Glomerular visceral epithelial cell (primary cell): ENCODE measurements at regions not wholly inside any gene's neighbourhood (a gene's known extent, or its start where the extent isn't known, plus 50 kb on each side); places are given as distances from the start of the nearest gene placed in this dataset.

Source experiments
- DNase-seq: peaks from one replicate; pipeline ENCODE4 v3.0.0-alpha.2; 2016; ENCODE audit errors: extremely low spot score

DNA sequence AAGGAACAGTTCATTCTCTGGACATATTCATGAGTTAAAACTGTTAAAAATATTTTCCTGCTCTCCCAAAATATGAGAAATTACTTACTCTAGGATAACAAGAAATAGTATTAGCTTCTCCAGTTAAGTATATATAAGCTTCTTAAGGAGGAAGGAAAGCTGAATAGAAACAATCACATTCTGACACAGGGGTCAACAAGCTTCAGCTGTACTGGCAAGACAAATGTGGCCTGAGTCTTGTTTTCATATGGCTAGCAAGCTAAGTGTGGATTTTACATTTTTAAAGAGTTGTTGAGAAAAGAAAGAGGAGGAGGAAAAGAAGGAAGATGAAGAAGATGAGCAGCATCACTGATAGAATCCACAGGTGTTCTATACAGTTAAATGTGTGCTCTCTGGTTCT lies 313.8 kb downstream of the ZPLD1 start:
- DNase-seq: no peak

DNA sequence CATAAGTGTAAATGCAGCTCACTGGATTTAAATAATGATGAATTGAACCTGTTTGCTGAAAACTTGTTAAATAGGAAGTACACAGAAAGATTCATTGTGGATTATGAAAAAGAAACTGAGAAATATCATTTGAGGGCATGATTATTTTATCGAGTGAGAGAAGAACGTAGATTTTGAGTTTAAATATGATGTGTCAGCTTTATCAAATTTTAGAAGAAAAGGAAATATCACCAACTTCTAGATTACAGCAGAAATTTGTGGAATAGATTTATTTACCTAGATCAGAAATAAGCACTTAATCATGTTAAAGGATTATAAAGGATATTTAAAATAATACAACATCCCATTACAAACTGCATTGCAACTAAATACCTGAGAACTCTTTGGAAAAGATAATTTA lies 315.5 kb downstream of the ZPLD1 start:
- no peak for DNase-seq

DNA sequence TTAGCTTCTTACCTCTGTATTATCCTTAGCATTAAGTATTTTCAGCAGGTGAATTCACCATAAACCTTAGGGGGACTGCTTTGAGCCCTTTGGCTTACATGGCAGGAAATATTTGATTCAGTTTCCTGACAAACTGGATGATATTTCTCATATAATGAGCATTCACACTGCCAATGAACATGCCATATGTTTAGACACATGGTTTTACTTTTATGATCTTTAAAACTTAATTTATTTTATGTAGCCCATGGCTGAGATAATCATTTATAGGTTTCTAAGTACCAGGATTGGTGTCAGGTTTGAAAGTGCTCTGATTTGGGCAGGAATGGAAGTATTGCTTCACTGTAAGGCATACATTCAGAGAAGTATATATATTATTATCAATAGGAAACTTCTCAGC lies 319.1 kb downstream of the ZPLD1 start:
- no peak for DNase-seq

DNA sequence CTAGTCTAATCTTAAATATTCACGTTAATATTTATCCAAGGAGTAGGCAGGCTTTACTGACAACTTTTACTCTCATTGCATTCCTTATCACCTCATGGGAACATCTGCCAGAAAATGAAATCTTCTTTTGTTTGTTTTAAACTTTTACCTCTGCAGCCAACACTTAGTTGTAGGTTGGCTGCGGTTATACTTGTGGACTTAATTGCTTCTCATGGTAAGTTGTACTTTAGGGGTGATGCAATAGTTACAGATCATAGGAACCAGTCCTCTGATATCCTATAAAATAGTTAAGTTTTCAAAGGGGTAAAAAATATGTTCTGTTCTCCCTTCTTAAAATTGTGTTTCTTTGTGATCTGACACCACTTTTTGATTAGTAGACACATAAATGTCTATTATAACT lies 321.9 kb downstream of the ZPLD1 start:
- no peak for DNase-seq

DNA sequence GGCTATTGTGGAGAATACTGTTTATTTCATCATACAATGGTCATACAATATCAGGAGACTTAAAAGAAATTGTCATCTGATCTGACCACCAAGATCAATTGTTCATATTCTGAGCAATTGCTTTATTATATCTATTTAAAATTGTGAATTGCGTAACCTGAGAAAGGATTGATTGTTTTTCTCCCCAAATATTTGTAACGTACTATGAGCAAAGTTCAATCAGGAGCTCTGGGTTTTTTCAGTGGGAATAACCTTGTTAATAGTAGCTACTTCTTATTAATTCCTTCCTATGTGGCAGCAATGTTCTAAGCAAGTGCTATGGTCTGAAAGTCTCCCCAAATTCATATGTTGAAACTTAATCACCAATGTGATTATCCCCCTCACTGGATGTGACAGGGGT lies 323.1 kb downstream of the ZPLD1 start:
- no peak for DNase-seq

DNA sequence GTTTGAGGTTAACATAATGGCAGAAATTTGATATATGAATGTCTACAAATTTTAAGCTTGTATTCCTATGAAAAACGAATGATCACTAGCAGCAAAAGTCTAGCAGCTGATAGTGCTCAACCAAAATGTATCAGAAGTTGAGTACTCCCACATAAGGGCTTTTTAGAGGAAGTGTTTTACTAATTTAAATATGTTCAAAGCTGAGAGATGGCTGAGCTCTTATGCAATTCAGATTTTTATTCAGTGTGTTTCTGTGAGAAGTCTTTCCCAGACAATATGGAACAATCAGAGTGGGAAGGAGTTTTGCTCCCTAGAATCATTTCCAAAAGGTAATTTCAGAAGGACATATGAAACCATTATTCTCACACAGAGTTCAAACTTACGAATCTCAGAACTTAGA lies 327.0 kb downstream of the ZPLD1 start:
- DNase-seq: no peak

DNA sequence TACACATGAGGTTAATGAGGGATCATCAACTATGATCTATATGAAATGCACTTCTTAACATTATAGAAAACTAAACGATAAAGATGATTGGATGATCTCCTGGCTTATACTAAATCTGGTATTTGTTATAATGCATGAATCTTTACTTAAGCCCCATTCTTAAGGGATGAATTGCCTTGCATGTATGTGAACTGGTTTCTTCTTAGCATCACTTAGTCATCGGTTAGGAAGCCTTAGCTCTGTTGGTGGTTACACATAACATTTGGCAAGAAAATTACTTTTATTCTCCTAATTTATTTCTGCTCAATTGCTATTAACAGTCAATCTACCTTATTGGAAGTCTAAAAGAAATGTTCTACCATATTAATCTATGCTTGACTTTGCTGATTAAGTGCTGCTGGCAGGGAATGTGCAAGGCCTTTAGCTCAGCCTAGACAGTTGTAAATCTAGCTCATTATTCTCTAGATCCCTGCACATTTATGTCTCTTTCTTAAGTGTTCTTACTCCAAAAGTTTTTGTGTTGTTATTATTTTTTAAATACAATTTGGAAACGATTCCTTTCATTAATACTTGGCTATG lies 356.0 kb downstream of the ZPLD1 start:
- DNase-seq: no peak

DNA sequence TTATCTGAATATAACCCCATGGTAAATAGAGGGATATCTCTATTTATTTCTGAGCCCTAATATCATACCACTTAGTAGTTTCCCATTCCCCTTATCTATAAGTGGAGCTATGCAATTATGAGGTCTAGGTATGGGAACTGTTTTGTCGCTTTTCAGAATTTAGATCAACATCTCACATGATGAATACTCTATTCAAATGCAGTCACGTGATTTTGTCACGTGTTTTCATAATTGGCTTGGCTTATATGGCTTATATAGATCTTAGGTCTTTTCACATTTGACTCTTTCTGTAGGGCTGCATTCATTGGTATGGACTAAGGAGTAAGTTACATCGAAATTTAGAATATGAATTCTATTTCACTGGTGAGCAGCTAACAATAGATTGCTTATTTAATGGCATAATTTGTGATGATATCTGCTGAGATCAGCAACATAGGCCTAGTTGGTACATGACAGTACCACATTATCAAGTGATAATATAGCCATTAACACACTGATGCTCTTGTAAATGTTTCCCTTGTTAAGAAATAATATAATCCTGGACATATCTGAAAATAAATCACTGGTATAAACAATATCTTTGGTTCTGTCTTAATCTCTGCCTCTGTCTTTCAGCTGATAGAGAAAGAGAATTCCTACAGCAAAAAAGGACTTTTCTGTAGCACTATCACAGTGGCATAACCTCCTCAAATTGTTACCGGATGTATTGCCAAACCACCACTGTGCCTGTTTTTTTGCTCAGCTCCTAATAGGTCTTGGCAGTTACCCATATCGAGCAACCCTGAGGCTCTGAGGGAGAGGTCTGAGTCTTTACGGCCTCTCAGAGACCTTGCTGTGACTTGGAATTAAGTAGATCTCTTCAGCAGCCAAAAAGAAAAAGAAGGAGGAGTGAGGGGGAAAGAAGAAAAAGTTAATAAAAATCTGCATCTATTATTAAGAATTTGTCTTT lies 357.1 kb downstream of the ZPLD1 start:
- no peak for DNase-seq

DNA sequence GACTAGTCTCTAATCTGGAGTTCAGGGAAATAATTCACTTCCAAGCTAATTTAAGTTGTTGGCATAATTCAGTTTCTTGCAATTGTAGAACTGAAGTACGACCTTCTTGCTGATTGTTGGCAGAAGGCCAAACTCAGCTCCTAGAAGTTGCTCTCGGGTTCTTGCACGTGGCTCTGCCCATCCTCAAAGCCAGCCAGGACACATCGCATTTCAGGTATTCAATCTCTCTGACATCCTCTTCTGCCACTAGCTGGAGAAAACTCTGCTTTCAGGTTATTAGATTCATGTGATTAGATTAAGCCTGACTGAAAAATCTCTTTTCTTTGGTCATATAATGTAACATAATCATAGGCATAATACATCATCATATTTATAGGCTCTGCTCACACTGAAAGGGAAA lies 362.0 kb downstream of the ZPLD1 start:
- no peak for DNase-seq

DNA sequence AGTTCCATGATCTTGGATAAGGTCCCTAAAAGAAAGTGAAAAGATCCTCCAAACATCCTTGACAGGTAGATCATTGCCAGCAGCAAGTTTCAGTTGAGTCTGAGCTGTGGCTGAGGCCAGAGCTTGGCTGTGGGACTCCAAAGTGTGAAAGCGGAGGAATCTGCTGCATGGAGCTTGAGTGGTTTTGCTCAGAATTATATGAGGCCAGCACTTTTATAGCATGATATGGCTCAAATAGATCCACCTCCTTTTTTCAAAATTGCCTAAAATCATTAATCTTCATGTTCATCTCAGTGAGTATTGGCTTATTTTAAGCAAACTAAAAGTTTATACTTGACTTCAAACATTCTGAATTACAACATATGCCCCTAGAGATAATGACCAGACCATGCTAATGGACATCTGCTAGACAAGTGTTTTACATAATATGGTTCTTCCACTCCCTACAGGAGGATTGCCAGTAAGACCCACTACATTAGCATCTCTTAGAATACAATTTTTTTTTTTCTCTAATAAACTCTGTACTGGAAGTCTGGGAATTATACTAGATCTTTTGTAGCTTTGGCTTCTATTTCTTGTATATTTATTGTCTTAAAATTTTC lies 368.1 kb downstream of the ZPLD1 start:
- DNase-seq: no peak

DNA sequence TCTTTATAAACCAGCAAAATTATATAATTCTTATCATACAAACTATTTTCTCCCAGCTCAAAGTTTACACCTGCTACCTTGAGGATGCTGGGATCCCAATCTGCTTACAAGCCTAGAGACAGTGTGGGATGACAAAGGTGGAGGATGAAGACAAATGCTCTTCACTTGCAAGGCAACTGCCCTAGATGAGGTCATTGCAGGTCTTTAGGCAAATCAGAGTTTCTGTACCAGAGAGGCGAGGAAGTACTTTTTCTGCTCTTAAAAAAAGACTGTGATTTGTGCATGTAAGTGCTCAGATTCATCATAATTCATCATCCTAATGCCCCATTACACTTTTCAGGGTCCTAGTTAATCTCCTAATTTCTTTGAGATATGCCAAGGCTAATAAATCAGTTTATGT lies 376.1 kb downstream of the ZPLD1 start:
- no peak for DNase-seq

DNA sequence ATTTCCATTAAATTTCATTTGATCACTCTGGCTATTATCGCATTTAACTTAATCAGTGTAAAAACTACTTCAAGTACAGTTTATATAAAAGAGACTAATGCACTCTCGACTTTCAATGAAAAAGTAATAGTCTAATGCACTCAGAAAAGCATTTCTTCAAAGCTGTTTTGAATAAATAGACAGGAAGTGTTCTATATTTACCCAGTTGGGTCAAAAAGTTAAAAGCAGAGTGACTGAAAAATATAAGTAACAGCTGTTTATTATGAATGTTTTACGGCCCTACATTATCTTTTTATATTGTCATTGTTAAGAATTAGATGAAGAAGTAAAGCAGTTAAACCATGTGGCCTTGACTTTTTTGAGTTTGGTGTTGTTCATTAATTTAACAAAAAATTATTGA lies 391.8 kb downstream of the ZPLD1 start:
- DNase-seq: no peak

DNA sequence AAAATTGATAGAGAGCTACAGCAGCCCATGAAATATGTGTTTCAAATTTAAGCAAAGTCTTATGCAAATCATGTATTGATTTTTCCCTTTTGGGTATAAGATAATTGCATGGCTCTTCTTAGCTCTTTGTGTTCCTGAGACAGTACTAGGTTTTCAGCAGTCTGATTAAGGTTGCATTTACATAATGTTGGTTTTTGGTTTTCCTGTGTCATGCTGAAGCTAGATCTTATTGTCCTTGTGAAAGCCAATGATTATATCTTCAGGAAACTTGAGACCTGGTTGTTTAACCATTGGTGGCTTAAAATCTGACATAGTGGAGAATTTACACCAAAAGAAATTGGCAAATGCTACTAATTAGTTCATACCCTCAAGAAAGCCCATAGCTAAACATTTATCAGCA lies 392.6 kb downstream of the ZPLD1 start:
- DNase-seq: no peak

DNA sequence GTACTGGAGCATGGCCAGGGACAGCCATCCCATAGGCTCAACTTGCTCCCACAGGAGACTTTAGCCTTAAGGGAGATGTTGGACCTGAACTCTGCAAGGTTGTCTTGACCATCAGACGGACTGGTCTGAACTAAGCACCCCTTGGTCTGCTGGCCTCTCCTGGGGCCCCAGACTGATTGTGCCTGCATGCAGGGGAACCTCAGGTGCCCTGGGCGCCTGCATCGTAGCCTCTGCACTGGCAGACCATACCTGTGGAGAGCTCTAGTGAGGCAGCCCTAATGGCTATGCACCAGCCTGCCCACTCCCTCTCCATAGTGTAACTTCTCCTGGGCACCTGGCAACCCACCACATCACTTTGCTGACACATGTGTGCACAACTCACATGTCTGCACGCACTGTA lies 395.6 kb downstream of the ZPLD1 start:
- DNase-seq: no peak

DNA sequence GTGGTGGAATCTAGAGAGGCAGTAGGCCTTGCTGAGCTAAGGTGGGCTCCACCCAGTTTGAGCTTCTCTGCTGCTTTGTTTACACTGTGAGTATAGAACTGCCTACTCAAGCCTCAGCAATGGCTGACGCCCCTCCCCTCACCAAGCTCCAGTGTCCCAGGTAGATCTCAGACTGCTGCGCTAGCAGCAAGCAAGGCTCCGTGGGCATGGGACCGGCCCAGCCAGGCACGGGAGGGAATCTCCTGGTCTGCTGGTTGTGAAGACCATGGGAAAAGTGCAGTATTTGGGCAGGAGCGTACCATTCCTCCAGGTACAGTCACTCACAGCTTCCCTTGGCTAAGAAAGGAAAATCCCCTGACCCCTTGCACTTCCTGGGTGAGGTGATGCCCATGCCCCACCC lies 407.1 kb downstream of the ZPLD1 start:
- DNase-seq: no peak

DNA sequence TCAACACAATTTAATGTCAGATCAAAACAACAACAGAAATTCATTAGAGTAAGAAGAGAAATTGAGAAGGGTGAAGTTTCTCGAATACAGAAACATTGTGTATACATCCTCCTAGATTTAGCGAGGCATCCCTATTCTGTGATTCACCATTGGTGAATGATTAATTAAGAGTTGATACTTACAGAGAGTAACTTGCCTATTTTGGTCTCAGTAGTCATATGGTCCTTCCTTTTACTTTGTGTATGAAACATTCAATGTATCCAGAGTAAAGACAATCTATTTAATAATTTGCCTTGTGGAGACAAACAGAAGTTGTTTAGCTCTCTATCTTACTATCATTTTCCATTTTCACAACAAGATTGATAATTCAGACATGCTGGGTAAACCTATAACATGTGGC lies 432.0 kb downstream of the ZPLD1 start:
- DNase-seq: peak; percentile 0

DNA sequence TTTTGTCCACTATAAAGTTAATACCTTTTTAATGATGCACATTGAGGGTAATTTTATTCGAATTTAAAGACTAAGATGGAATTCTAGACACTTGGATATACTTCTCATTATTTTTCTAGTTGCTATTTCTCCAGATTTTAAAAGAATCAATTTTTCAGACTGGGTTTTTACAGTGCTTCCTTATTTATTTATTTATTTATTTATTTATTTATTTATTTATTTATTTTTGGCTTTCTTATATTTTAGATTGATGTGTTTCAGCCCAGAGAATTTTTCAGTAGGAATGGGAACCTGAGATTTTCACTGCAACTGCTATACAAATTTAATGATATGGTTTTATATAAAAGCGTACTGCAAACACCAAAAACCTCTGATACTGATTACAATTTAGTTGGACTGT lies 448.7 kb downstream of the ZPLD1 start:
- DNase-seq: no peak

DNA sequence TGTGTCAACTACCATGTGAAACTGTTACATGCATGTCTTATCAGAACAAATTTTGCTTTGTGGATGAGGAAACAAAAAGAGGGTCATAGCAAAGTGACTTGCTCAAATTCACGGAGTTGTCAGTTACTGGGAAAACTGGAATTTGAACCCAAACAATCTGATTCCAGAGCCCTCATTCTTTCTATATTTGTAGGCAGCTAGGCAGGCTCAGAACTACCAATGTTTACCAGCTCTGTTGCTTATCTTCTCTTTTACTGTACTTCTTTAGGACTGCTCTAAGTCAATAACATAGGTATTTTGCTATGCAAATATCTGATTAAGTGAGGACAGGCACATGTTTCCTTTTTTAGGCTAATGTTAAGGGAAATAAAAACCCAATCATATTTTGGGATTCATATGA lies 450.5 kb downstream of the ZPLD1 start:
- DNase-seq: no peak

DNA sequence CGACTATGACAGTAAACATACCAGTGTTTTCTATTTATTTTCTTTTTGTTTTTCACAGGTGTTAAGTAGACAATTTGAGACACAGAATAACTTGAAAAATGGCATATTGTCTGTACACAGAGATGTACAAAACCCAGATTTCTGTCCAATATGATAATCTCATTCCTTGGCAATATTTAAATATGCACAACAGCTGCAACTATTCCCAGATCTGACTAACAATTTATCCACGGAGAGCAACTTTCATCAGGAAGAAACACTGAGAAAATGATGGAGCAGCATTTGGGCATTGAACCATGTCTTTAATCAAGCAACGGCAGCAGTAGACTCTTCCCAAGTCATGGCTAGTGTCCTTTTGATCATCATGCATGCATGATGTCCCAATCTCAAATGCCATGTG lies 452.6 kb downstream of the ZPLD1 start:
- no peak for DNase-seq

DNA sequence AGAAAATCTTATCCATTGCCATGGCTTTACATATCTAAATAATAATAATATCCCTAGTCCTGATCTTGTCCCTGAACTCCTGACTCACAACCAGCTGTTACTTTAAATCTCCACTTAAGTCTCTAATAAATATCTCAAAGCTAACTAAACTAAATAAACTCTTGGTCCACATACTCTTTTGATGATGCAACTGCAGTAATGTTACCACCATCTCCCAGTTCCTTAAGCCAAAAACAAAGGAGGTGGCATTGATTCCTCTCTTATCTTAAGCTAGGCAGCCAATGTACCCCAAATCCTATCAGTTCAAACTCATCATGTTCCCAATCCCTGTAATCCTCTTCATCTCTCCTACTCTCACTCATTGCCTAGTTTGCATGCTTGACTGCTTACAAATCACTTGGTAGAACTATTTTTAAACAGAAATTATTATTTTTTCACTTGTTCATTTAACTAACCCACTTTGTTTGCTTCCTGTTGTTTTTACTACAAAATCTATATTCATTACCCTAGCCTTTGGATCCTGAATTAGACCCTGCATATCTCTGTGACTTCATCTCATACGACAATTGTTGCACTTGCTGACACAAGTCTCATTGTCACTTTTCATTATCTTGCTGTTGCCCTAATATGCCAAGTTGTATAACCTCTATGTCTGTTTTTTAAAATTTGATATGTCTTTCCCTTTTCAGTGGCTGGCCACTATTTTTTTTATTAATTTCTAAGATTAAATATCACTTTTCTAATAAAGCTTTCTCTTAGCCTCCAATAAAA lies 462.2 kb downstream of the ZPLD1 start:
- no peak for DNase-seq

DNA sequence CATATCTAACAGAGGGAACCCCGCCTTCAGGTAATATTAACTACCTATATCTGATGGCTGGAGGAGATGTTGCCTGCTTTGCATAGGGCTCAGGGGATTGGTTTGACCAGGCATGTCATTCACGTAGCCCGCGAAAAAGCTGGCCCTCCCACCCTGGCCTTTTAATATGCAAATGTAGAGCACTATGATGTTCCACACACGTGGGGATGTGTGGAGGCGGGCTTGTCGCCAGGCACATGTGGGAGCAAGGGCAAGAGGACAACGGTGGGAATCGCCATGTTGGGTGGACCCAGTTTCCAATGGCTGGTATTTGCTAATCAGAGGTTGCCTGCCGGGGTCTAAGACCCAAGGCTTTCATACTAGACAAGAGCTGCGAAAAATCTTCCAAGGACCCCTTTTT lies 469.8 kb downstream of the ZPLD1 start:
- no peak for DNase-seq

DNA sequence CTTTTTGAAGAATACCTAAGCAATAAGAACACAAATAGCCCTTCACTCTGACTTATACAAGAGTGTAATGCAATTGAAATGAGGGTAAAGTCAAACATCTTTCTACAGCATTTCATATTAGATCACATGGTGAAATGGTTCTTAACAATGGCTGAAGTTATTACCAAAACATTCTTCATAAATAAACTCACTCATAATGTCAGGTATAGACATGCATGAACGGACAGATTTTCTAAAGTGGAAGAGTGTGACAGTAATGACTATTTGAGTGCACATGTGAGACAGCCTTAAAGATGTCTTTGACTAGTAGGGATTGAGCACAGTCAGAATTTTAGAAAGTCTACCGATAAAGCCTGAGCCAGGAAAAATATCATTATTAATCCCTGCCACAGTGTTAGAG lies 471.0 kb downstream of the ZPLD1 start:
- no peak for DNase-seq
